ENCODE measurements at regions not wholly inside any gene's neighbourhood (a gene's known extent, or its start where the extent isn't known, plus 50 kb on each side); places are given as distances from the start of the nearest gene placed in this dataset.

- TF ChIP-seq PHF21A (IDR thresholded peaks at IDR 0.05; ENCODE audit: borderline replicate concordance, low read depth): no peak
Measured at GRCh38 chr2:120488531-120488930, 142.6 kb downstream of the INHBB start (continued).

GRCh38 chr2:120489023-120489422 is 143.1 kb downstream of the INHBB start:
- BruUV-seq (replicated peaks): no TSS peak
- 0 out of 2 replicates have a peak, but pooled peaks cover 4% of the 10 kb centered on the region for H4K20me1 ChIP-seq (replicated peaks; ENCODE audit: control insufficient read depth, insufficient read depth, low read length)
- H3K4me2 ChIP-seq (ENCODE audit: insufficient read depth, low read length): no peak overlapping the region
- in situ Hi-C loops (cut with MboI): no loop called here
- peaks cover 0 to 44% of the 10 kb centered on the region in 2 experiments; a peak in 3 of 5 replicates for H3K27me3 ChIP-seq (ENCODE audit: control insufficient read depth in 2 of 2, insufficient read depth in 2 of 2, low read length in 2 of 2)
- no peaks in the 10 kb centered on the region for H3K9me3 ChIP-seq (replicated peaks; ENCODE audit: control insufficient read depth, insufficient read depth, low read depth, low read length)
- ChIA-PET POLR2A (no interaction called here), CTCF (ENCODE audit: low intra/inter-chr PET ratio) (no interaction called here)
- no peak overlapping the region for H2AFZ ChIP-seq (ENCODE audit: low read depth, low read length)
- 0% methylated on average over 7 of the region's 7 CpGs for WGBS (ENCODE audit: insufficient coverage, low coverage, missing lambda C conversion rate)
- ATAC-seq (no peak), DNase-seq (ENCODE audit: extremely low read depth in 1 of 4, low spot score in 3 of 4) (no peak), FAIRE-seq (no peak)
- no peaks in the 10 kb centered on the region for H3K4me1 ChIP-seq (replicated peaks in 1 of 2; ENCODE audit: control insufficient read depth in 2 of 2, insufficient read depth in 2 of 2, low read length in 2 of 2)
- TF ChIP-seq CC2D1A (IDR thresholded peaks at IDR 0.05) (no peak), ZNF431 (CRISPR knock-in tag; IDR thresholded peaks at IDR 0.05) (no peak), E2F5 (CRISPR knock-in tag; IDR thresholded peaks at IDR 0.05) (no peak), MED1 (CRISPR knock-in tag; IDR thresholded peaks at IDR 0.05; ENCODE audit: borderline replicate concordance) (no peak), SPI1 (IDR thresholded peaks at IDR 0.05; ENCODE audit: borderline replicate concordance, low read depth, low read length) (no peak), EP400 (IDR thresholded peaks at IDR 0.05) (no peak), TBP (optimal IDR thresholded peaks at IDR 0.05; ENCODE audit: low read depth, low read length) (no peak), MCM7 (IDR thresholded peaks at IDR 0.05) (no peak), MBD2 (IDR thresholded peaks at IDR 0.05; ENCODE audit: borderline replicate concordance, low read depth) (no peak)
- TF ChIP-seq, protein P1, sequence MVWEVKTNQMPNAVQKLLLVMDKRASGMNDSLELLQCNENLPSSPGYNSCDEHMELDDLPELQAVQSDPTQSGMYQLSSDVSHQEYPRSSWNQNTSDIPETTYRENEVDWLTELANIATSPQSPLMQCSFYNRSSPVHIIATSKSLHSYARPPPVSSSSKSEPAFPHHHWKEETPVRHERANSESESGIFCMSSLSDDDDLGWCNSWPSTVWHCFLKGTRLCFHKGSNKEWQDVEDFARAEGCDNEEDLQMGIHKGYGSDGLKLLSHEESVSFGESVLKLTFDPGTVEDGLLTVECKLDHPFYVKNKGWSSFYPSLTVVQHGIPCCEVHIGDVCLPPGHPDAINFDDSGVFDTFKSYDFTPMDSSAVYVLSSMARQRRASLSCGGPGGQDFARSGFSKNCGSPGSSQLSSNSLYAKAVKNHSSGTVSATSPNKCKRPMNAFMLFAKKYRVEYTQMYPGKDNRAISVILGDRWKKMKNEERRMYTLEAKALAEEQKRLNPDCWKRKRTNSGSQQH (CRISPR knock-in tag; IDR thresholded peaks at IDR 0.05): no peak
- no peaks in the 10 kb centered on the region for H3K36me3 ChIP-seq (ENCODE audit: control insufficient read depth, insufficient read depth, low read length)
- H3K4me3 ChIP-seq: no peak overlapping the region
- H3K9me1 ChIP-seq (ENCODE audit: control insufficient read depth, insufficient read depth, low read length): no peaks in the 10 kb centered on the region
- intact Hi-C loops (cut with micrococcal nuclease): no loop called here
- no peak overlapping the region for H3K27ac ChIP-seq (ENCODE audit: extremely low read depth, low read depth, low read length)
- H3K79me2 ChIP-seq (ENCODE audit: control insufficient read depth, insufficient read depth, low read length): no peaks in the 10 kb centered on the region
- H3K9ac ChIP-seq (ENCODE audit: insufficient read depth in 1 of 2, low read depth in 2 of 2, low read length in 2 of 2): no peak overlapping the region
